GM13977 (cell line): ENCODE measurements at regions not wholly inside any gene's neighbourhood (a gene's known extent, or its start where the extent isn't known, plus 50 kb on each side); places are given as distances from the start of the nearest gene placed in this dataset.

ENCODE experiments used
- DNase-seq: peaks from one replicate; pipeline ENCODE4 v3.0.0; 2012; ENCODE audit warnings: low spot score
- CTCF ChIP-seq: IDR thresholded peaks from 2 replicates; pipeline ENCODE4 v1.5.1; 2012; ENCODE audit warnings: mild to moderate bottlenecking, control low read depth; ENCODE audit not compliant: insufficient read depth; ENCODE audit errors: extremely low read depth, missing control alignments
- in situ Hi-C: fragments of 300-500 bp; cut with MboI; formaldehyde crosslinking; loops from one replicate; pipeline ENCODE4 v1.12.0; 2022; ENCODE audit warnings: low sequenced_read_pairs, low pct_unique_long_range_greater_than_20kb, mixed read lengths, inconsistent platforms; ENCODE audit not compliant: unreplicated experiment

DNA sequence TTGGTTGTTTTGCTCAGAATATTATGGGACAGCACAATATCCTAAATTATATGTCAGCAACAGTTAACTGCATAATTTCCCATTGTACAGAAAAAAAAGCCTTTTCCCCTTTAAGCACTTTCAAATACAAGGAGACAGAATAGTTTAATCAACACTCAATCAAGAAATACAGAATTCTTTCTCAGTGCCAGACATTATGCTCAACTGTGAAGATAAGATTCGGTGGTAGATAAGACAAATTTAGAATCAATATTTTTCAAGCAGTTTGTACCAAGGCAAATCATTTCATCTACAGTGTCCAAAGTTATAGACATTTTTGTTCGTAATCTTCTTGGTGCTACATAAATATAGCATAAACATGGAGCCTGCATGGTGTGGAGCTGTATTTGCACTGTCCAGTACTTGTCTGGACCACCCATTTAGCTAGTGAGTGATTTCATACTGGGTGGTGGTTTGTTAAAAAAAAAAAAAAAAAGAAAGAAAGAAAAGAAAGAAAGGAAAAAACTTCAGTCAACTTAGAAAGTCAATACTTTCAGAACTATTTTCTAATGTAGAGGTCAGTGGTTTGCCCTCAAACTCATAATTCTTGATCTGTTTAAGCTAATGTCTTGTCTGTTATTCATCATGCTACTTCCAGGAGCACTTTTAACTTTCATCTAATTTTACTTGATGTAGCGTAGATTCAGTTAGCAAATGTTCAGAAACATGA lies 522.9 kb downstream of the FAT4 start:
- in situ Hi-C loops, result no loop called here
- TF ChIP-seq CTCF, result no peak

GRCh38 chr4:125838202-125838601 lies 523.4 kb downstream of the FAT4 start:
- TF ChIP-seq CTCF, result no peak
- in situ Hi-C loops, result no loop called here
- no peak for DNase-seq

More for the DNA sequence above, 522.9 kb downstream of the FAT4 start:
- no peak for DNase-seq

DNA sequence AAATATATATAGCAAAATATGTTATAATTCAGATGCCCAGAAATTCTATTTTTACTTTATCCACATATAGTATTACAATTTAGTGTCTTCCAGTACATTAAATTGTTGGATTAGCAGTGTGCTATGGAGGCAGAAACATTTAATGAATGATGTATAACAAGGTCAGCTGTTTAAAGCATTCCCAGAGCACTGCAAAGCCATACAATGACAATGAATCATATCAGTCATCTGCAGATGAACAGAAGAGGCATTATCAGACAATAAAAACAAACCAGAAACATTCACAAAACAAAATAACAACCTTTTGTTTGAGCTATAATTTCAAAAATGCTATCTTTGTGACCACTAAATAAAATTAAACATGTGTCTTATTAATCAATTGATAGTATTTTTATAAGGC lies 524.2 kb downstream of the FAT4 start:
- DNase-seq, result no peak
- TF ChIP-seq CTCF, result no peak
- in situ Hi-C loops, result no loop called here

GRCh38 chr4:125843947-125844346 lies 529.2 kb downstream of the FAT4 start:
- no peak for DNase-seq
- in situ Hi-C loops, result no loop called here
- TF ChIP-seq CTCF, result no peak

DNA sequence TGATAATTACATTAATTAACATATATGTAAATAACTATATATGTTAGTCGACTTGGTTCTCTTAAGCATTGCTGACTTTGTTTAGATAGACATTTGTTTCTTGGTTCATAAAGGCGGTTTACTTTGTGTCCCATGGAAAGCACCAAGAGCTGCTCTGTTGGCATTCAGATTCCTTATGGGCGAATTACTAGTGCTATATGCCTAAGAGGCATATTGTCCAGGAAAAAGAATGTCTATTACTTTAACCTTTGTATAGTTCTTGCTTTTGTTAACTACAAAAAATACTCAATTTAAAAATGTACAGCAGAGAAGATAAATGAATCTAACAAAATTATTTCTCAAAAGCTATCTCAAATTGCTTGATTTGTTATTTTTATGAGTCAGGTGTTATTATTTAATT lies 532.8 kb downstream of the FAT4 start:
- TF ChIP-seq CTCF, result no peak
- in situ Hi-C loops, result no loop called here

DNA sequence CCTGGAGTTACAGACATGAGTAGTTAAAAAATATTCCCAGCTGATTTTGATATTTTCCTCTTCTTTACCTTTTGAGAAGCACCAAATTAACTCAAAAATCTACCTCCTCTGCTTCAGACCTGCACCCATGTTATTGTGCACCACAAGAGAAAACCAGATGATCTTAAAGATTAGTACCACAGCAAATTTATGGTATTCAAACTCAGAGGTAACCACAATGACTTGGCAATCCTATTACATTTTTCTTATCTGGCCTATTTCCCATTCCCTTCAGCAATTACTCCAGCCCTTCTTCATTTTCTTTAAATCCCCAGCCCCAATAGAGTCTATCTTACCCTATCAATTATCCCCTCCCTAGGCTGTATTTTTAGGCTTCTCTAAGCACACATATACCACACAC lies 535.1 kb downstream of the FAT4 start:
- DNase-seq, result no peak
- in situ Hi-C loops, result no loop called here
- TF ChIP-seq CTCF, result no peak

More for the DNA sequence above, 532.8 kb downstream of the FAT4 start:
- DNase-seq, result no peak
